ENCODE measurements at regions not wholly inside any gene's neighbourhood (a gene's known extent, or its start where the extent isn't known, plus 50 kb on each side); places are given as distances from the start of the nearest gene placed in this dataset.

DNA sequence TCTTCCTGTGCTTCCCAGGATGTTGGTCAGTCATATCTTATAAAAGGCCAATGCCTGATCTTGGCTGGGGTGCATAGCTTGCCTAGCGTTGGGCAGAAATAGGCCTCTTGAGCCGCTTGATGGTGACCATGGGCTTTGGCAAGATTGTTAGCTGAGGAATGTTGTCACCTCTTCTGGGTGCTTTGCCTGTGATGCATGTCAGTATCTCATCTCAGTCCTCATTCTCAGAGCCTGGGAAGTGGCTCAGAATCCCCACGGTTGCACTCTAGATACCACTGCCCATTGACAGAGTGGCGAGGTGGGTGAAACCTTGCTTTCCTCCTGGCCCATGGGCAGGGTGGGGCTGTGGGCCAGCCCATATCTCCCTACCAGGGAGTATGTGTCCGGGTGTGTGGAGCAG is 79.2 kb upstream of the MGAT5 start:
- no peak overlapping the region for H3K4me3 ChIP-seq (ENCODE audit: low read depth in 2 of 2, low read length in 1 of 2)
- no peaks in the 10 kb centered on the region for H3K9me2 ChIP-seq
- H3K4me1 ChIP-seq (ENCODE audit: control insufficient read depth in 1 of 2, insufficient read depth in 2 of 2, low read depth in 1 of 2, low read length in 1 of 2) = peaks cover 25 to 35% of the 10 kb centered on the region in 2 experiments; a peak in 3 of 4 replicates
- TF ChIP-seq, protein P1, sequence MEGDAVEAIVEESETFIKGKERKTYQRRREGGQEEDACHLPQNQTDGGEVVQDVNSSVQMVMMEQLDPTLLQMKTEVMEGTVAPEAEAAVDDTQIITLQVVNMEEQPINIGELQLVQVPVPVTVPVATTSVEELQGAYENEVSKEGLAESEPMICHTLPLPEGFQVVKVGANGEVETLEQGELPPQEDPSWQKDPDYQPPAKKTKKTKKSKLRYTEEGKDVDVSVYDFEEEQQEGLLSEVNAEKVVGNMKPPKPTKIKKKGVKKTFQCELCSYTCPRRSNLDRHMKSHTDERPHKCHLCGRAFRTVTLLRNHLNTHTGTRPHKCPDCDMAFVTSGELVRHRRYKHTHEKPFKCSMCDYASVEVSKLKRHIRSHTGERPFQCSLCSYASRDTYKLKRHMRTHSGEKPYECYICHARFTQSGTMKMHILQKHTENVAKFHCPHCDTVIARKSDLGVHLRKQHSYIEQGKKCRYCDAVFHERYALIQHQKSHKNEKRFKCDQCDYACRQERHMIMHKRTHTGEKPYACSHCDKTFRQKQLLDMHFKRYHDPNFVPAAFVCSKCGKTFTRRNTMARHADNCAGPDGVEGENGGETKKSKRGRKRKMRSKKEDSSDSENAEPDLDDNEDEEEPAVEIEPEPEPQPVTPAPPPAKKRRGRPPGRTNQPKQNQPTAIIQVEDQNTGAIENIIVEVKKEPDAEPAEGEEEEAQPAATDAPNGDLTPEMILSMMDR (IDR thresholded peaks at IDR 0.05) = no peak
- TF ChIP-seq REST (IDR thresholded peaks at IDR 0.05; ENCODE audit: low read depth, low read length) (no peak), TAF1 (IDR thresholded peaks at IDR 0.05; ENCODE audit: borderline replicate concordance, low read depth, low read length) (no peak), TEAD4 (IDR thresholded peaks at IDR 0.05; ENCODE audit: borderline replicate concordance, insufficient read depth) (no peak)
- peaks cover 5% of the 10 kb centered on the region; the same call in 1 of the 2 replicates for H3K79me2 ChIP-seq (ENCODE audit: insufficient read depth)
- WGBS (ENCODE audit: low lambda C conversion rate) = 98% methylated on average over 5 of the region's 5 CpGs
- no peak overlapping the region for H3K9ac ChIP-seq
- no peaks in the 10 kb centered on the region for H3K27me3 ChIP-seq (ENCODE audit: insufficient read depth)
- H3K9me3 ChIP-seq = no peaks in the 10 kb centered on the region
- H3K36me3 ChIP-seq (replicated peaks in 1 of 2; ENCODE audit: control insufficient read depth in 1 of 2, insufficient read depth in 2 of 2, low read length in 1 of 2) = no peaks in the 10 kb centered on the region
- peaks cover 21% of the 10 kb centered on the region for H3F3A ChIP-seq (replicated peaks; ENCODE audit: insufficient read depth)
- no peak for DNase-seq
- no peak overlapping the region for H2AFZ ChIP-seq (ENCODE audit: low read depth)
- H4K20me1 ChIP-seq (ENCODE audit: insufficient read depth) = no peaks in the 10 kb centered on the region
- no peak overlapping the region for H3K4me2 ChIP-seq
- H3K27ac ChIP-seq (ENCODE audit: low read depth in 2 of 2, low read length in 1 of 2) = no peak overlapping the region
- POLR2A ChIA-PET = no interaction called here
- CTCF ChIA-PET = no interaction called here

GRCh38 chr2:134175834-134176233 is 78.0 kb upstream of the MGAT5 start:
- Histone ChIP-seq H3K36me3 (replicated peaks in 1 of 2; ENCODE audit: control insufficient read depth in 1 of 2, insufficient read depth in 2 of 2, low read length in 1 of 2) (no peaks in the 10 kb centered on the region), H2AFZ (ENCODE audit: low read depth) (no peak overlapping the region), H4K20me1 (ENCODE audit: insufficient read depth) (no peaks in the 10 kb centered on the region), H3K27ac (ENCODE audit: low read depth in 2 of 2, low read length in 1 of 2) (peak overlapping the region in 1 of 2 experiments; percentile 6; a peak in 1 of 4 replicates), H3K4me3 (ENCODE audit: low read depth in 2 of 2, low read length in 1 of 2) (no peak overlapping the region), H3K27me3 (ENCODE audit: insufficient read depth) (no peaks in the 10 kb centered on the region), H3K4me2 (peak overlapping the region; percentile 42; the same call in 1 of the 2 replicates), H3K9me2 (no peaks in the 10 kb centered on the region), H3K4me1 (ENCODE audit: control insufficient read depth in 1 of 2, insufficient read depth in 2 of 2, low read depth in 1 of 2, low read length in 1 of 2) (peaks cover 25 to 35% of the 10 kb centered on the region in 2 experiments; a peak in 3 of 4 replicates), H3K9me3 (no peaks in the 10 kb centered on the region), H3K9ac (no peak overlapping the region), H3F3A (replicated peaks; ENCODE audit: insufficient read depth) (peaks cover 21% of the 10 kb centered on the region), H3K79me2 (ENCODE audit: insufficient read depth) (peaks cover 5% of the 10 kb centered on the region; the same call in 1 of the 2 replicates)
- TF ChIP-seq MXI1 (IDR thresholded peaks at IDR 0.05; ENCODE audit: low read depth, low read length) (no peak), YY1 (IDR thresholded peaks at IDR 0.05; ENCODE audit: low read depth) (no peak), EP300 (IDR thresholded peaks at IDR 0.05; ENCODE audit: borderline replicate concordance in 1 of 2, low read depth in 1 of 2, low read length in 1 of 2) (no peak), SMC3 (IDR thresholded peaks at IDR 0.05; ENCODE audit: low read depth, low read length) (no peak), NFIC (IDR thresholded peaks at IDR 0.05; ENCODE audit: borderline replicate concordance) (0 out of 2 replicates have a peak, but pooled peaks have one; percentile 7), FOXM1 (IDR thresholded peaks at IDR 0.05; ENCODE audit: low read depth) (no peak), TCF12 (IDR thresholded peaks at IDR 0.05) (no peak)
- TF ChIP-seq, protein P2, sequence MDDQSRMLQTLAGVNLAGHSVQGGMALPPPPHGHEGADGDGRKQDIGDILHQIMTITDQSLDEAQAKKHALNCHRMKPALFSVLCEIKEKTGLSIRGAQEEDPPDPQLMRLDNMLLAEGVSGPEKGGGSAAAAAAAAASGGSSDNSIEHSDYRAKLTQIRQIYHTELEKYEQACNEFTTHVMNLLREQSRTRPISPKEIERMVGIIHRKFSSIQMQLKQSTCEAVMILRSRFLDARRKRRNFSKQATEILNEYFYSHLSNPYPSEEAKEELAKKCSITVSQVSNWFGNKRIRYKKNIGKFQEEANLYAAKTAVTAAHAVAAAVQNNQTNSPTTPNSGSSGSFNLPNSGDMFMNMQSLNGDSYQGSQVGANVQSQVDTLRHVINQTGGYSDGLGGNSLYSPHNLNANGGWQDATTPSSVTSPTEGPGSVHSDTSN (IDR thresholded peaks at IDR 0.05) = 0 out of 2 replicates have a peak, but pooled peaks have one; percentile 9
- ChIA-PET POLR2A (no interaction called here), CTCF (no interaction called here)
- no peak for DNase-seq
- 57% methylated on average over 1 of the region's 1 CpG for WGBS (ENCODE audit: low lambda C conversion rate)
